ENCODE measurements at regions not wholly inside any gene's neighbourhood (a gene's known extent, or its start where the extent isn't known, plus 50 kb on each side); places are given as distances from the start of the nearest gene placed in this dataset.

DNA sequence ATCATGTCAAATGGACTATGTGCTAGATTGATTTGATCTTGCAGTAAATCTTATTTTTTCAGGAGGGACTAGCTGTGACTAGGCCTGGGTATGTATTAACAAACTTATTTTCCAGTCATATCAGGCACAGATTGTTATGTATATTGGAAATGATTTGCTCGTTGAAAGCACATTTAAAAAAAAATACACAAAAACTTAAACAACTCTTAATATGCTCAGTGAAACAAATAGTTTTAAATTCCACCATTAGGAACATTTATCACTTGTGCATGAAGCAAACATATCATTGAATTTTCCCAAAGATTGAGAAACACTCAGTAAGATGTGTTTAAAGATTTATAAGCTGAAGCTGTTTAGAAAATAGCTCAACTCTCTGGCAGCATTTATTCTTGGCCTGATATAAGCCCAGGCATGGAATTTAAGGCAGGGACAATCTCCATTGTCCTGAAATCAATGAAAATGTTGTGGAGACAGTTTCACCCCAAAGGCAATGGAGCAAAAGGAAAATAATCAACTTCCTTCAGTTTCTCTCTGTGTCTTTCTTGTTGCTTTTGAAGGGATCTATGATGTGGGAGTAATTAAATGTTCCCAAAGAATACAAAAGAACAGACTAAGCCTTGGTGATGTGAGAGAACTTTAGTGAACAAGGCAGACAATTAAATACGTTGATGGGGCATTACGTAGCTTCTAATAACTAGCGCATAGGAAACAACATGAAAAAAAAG, 250.3 kb downstream of the GPR37 start:
- H3K36me3 Mint-ChIP-seq: no peaks in the 10 kb centered on the region

DNA sequence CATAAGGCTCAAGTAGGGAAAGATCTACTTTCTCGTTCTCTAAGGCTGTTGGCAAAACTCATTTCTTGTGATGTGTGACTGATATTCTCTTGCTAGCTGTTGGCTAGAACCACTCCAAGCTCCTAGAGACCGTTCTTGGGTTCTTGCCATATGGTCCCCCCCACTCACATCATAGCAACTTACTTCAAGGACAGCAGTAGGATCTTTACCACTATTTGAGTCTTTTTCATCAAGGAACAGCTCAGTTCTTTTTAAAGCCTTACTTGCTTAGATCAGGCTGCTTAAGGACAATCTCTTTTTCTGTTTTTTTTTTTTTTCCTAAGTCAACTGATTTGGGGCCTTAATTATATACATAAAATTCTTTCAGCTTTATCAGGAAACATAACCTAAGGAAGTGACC, 251.1 kb downstream of the GPR37 start:
- Histone ChIP-seq H3K4me1 (ENCODE audit: control insufficient read depth, insufficient read depth, low read length) (no peaks in the 10 kb centered on the region), H3K27me3 (ENCODE audit: control insufficient read depth, insufficient read depth, low read length) (no peaks in the 10 kb centered on the region), H3K9me3 (ENCODE audit: control insufficient read depth, insufficient read depth, low read length) (no peaks in the 10 kb centered on the region), H3K27ac (ENCODE audit: low read length) (no peak overlapping the region), H3K36me3 (ENCODE audit: control insufficient read depth, insufficient read depth, low read length) (no peaks in the 10 kb centered on the region), H3K4me3 (ENCODE audit: low read length) (no peak overlapping the region)
- TF ChIP-seq CTCF (IDR thresholded peaks at IDR 0.05): no peak
- Mint-ChIP-seq H3K27me3 (ENCODE audit: low read depth in 2 of 2) (no peaks in the 10 kb centered on the region), H3K9me3 (peaks cover 13 to 16% of the 10 kb centered on the region in 2 donors), H3K4me3 (no peak overlapping the region), H3K4me1 (no peaks in the 10 kb centered on the region), H3K27ac (no peak overlapping the region), H3K36me3 (no peaks in the 10 kb centered on the region)
- 79% methylated on average over 2 of the region's 2 CpGs for WGBS (ENCODE audit: insufficient coverage)
- DNase-seq (no peak), ATAC-seq (no peak)
- intact Hi-C loops (cut with micrococcal nuclease): no loop called here

More for the DNA sequence above, 250.3 kb downstream of the GPR37 start:
- no peaks in the 10 kb centered on the region for H3K4me1 ChIP-seq (ENCODE audit: control insufficient read depth, insufficient read depth, low read length)
- WGBS (ENCODE audit: insufficient coverage): 75% methylated on average over 3 of the region's 4 CpGs
- H3K4me3 ChIP-seq (ENCODE audit: low read length): no peak overlapping the region
- H3K4me3 Mint-ChIP-seq: no peak overlapping the region
- no peaks in the 10 kb centered on the region for H3K9me3 ChIP-seq (ENCODE audit: control insufficient read depth, insufficient read depth, low read length)
- H3K9me3 Mint-ChIP-seq: peaks cover 12 to 17% of the 10 kb centered on the region in 2 donors
- no peak for TF ChIP-seq CTCF (IDR thresholded peaks at IDR 0.05)
- DNase-seq (no peak), ATAC-seq (no peak)
- H3K4me1 Mint-ChIP-seq: no peaks in the 10 kb centered on the region
- H3K27ac ChIP-seq (ENCODE audit: low read length): no peak overlapping the region
- H3K27ac Mint-ChIP-seq: no peak overlapping the region
- intact Hi-C loops (cut with micrococcal nuclease): no loop called here
- no peaks in the 10 kb centered on the region for H3K27me3 Mint-ChIP-seq (ENCODE audit: low read depth in 2 of 2)
- no peaks in the 10 kb centered on the region for H3K36me3 ChIP-seq (ENCODE audit: control insufficient read depth, insufficient read depth, low read length)
- no peaks in the 10 kb centered on the region for H3K27me3 ChIP-seq (ENCODE audit: control insufficient read depth, insufficient read depth, low read length)

DNA sequence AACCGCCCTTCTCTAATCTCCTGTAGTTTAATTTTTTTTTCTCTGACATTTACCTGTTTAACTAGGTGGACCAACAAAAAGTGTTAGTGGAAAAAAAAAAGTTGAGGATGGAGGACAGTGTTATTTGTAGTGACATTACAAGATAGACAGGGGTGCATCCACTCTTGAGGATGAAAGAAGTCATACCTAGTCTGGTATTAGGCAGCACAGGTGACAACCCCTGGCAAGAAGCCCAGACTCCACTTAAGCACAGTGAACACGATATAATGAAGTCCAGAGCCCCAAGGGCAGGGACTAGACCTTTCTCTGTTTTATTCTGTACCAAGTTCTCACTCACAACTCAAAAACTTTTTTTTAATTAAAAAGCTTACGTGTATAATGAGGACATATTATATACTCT, 268.4 kb downstream of the GPR37 start:
- Histone ChIP-seq H3K27me3 (ENCODE audit: control insufficient read depth, insufficient read depth, low read length) (no peaks in the 10 kb centered on the region), H3K9me3 (ENCODE audit: control insufficient read depth, insufficient read depth, low read length) (no peaks in the 10 kb centered on the region), H3K27ac (ENCODE audit: low read length) (no peak overlapping the region), H3K36me3 (ENCODE audit: control insufficient read depth, insufficient read depth, low read length) (no peaks in the 10 kb centered on the region), H3K4me1 (ENCODE audit: control insufficient read depth, insufficient read depth, low read length) (no peaks in the 10 kb centered on the region), H3K4me3 (ENCODE audit: low read length) (no peak overlapping the region)
- no peak for TF ChIP-seq CTCF (IDR thresholded peaks at IDR 0.05)
- DNase-seq: no peak
- WGBS (ENCODE audit: insufficient coverage): 60% methylated on average over 1 of the region's 3 CpGs
- H3K4me1 Mint-ChIP-seq: no peaks in the 10 kb centered on the region
- no peaks in the 10 kb centered on the region for H3K27me3 Mint-ChIP-seq (ENCODE audit: low read depth in 2 of 2)
- H3K9me3 Mint-ChIP-seq: peaks cover 13 to 21% of the 10 kb centered on the region in 2 donors
- no peak overlapping the region for H3K4me3 Mint-ChIP-seq
- intact Hi-C loops (cut with micrococcal nuclease): no loop called here
- H3K27ac Mint-ChIP-seq: no peak overlapping the region
- no peak for ATAC-seq
- no peaks in the 10 kb centered on the region for H3K36me3 Mint-ChIP-seq

DNA sequence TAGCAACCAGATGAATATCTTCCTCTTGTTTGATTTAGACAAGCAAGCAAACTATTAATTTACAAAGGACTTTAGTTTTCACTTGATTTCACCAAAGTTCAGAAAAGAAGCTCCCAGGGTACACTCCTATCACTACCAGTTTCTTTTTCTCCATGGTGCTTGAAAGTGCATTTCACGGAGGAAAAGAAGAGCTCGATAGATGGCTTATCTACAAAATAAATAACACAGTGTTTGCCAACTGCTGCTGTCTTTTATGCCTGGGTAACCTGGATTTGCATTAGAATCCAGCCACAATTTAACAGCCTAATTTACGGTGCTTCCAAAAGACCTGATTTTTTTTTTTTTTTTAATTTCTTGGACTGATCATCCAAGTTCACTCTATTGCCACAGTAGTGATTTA, 275.7 kb downstream of the GPR37 start:
- 72% methylated on average over 3 of the region's 3 CpGs for WGBS (ENCODE audit: insufficient coverage)
- no peak for DNase-seq
- no peaks in the 10 kb centered on the region for H3K27me3 ChIP-seq (ENCODE audit: control insufficient read depth, insufficient read depth, low read length)
- Mint-ChIP-seq H3K9me3 (peaks cover 8 to 14% of the 10 kb centered on the region in 2 donors), H3K27me3 (ENCODE audit: low read depth in 2 of 2) (no peaks in the 10 kb centered on the region), H3K36me3 (no peaks in the 10 kb centered on the region), H3K4me3 (no peak overlapping the region), H3K4me1 (no peaks in the 10 kb centered on the region), H3K27ac (no peak overlapping the region)
- H3K9me3 ChIP-seq (ENCODE audit: control insufficient read depth, insufficient read depth, low read length): no peaks in the 10 kb centered on the region
- no peak for ATAC-seq
- H3K4me3 ChIP-seq (ENCODE audit: low read length): no peak overlapping the region
- H3K36me3 ChIP-seq (ENCODE audit: control insufficient read depth, insufficient read depth, low read length): no peaks in the 10 kb centered on the region
- H3K4me1 ChIP-seq (ENCODE audit: control insufficient read depth, insufficient read depth, low read length): no peaks in the 10 kb centered on the region
- no peak overlapping the region for H3K27ac ChIP-seq (ENCODE audit: low read length)
- TF ChIP-seq CTCF (IDR thresholded peaks at IDR 0.05): no peak
- intact Hi-C loops (cut with micrococcal nuclease): no loop called here

Data from natural killer cell (primary cell).